HepG2 (cell line): ENCODE measurements at regions not wholly inside any gene's neighbourhood (a gene's known extent, or its start where the extent isn't known, plus 50 kb on each side); places are given as distances from the start of the nearest gene placed in this dataset.

Experiments used
- ATAC-seq: fragments of 200-7000 bp; cut with Tn5 transposase; 3 replicates; pipeline ENCODE4 v1.9.1; 2020; ENCODE audit warnings: mild to moderate bottlenecking, moderate library complexity
- BruUV-seq: library from RNA; stranded (reverse); fragments of 400-500 nt; replicated peaks from 2 replicates; lab custom pipeline; 2021; lab: Mats Ljungman, UMichigan
- CTCF ChIA-PET: fragments of 300-600 bp; formaldehyde crosslinking; extraction: SDS; loops from one replicate; lab custom pipeline; 2021; ENCODE audit warnings: low total read pairs, inconsistent platforms, low intra/inter-chr PET ratio; lab: Yijun Ruan, JAX
- POLR2A ChIA-PET: fragments of 350-600 bp; sonication (Branson Sonifier 250); formaldehyde crosslinking; loops from one replicate; lab custom pipeline; 2020; ENCODE audit warnings: antibody characterized with exemption, inconsistent platforms; lab: Yijun Ruan, JAX
- DNase-seq: peaks from one replicate; pipeline ENCODE4 v3.0.0-alpha.2; 2015; ENCODE audit warnings: low spot score
- FAIRE-seq: peaks from 3 replicates; lab custom pipeline; 2011; peaks lifted over from hg19 to GRCh38; lab: Jason Lieb, UNC
- H2AFZ ChIP-seq: one replicate; pipeline ENCODE4 v1.6.1; 2011; ENCODE audit warnings: low read length, inconsistent platforms
- H3K27ac ChIP-seq: fragments of 300-600 bp; 3 replicates; pipeline ENCODE4 v1.8.0; 2011; ENCODE audit warnings: mixed run types, mild to moderate bottlenecking, mixed read lengths, low read length, inconsistent platforms; ENCODE audit not compliant: insufficient read depth; ENCODE audit errors: extremely low read length
- H3K27me3 ChIP-seq, 2 experiments: fragments of 200-600 bp in 1 of 2; 2 replicates in 1 of 2; 3 replicates in 1 of 2; pipeline versions ENCODE4 v1.6.0 to v1.8.0; 2011; ENCODE audit warnings: low read length in 2 of 2, mild to moderate bottlenecking in 2 of 2, moderate library complexity in 2 of 2, inconsistent platforms in 1 of 2; ENCODE audit not compliant: insufficient read depth in 2 of 2, control insufficient read depth in 1 of 2
- H3K36me3 ChIP-seq, 2 experiments: fragments of 200-600 bp in 1 of 2; replicated peaks in 1 of 2; 2 replicates in 1 of 2; 3 replicates in 1 of 2; pipeline versions ENCODE4 v1.5.1 to v1.8.0; 2011; ENCODE audit warnings: low read length in 2 of 2, inconsistent platforms in 1 of 2; ENCODE audit not compliant: insufficient read depth in 2 of 2, control insufficient read depth in 1 of 2
- H3K4me1 ChIP-seq: 2 replicates; pipeline ENCODE4 v1.5.1; 2012; ENCODE audit warnings: low read length, inconsistent platforms; ENCODE audit not compliant: insufficient read depth
- H3K4me2 ChIP-seq: 2 replicates; pipeline ENCODE4 v1.6.0; 2011; ENCODE audit warnings: low read depth, low read length, inconsistent platforms
- H3K4me3 ChIP-seq, 3 experiments: fragments of 200-600 bp in 1 of 3; sonication (generic), shearing (Covaris generic) in 1 of 3; replicated peaks in 1 of 3; 2 replicates each; pipeline ENCODE4 v1.5.1; 2011 to 2016; ENCODE audit warnings: low read length in 3 of 3, inconsistent platforms in 2 of 3, low read depth in 2 of 3, mild to moderate bottlenecking in 2 of 3, control low read depth in 1 of 3, mixed read lengths in 1 of 3; ENCODE audit not compliant: insufficient read depth in 1 of 3
- H3K79me2 ChIP-seq: one replicate; pipeline ENCODE4 v1.6.1; 2011; ENCODE audit warnings: low read length, inconsistent platforms; ENCODE audit not compliant: insufficient read depth
- H3K9ac ChIP-seq: 2 replicates; pipeline ENCODE4 v1.6.0; 2011; ENCODE audit warnings: mild to moderate bottlenecking, low read depth, low read length, inconsistent platforms; ENCODE audit not compliant: insufficient read depth
- H3K9me3 ChIP-seq: 2 replicates; pipeline ENCODE4 v1.5.1; 2012; ENCODE audit warnings: mild to moderate bottlenecking, low read length
- H4K20me1 ChIP-seq: 2 replicates; pipeline ENCODE4 v1.6.0; 2011; ENCODE audit warnings: inconsistent platforms, mild to moderate bottlenecking, low read length, moderate library complexity; ENCODE audit not compliant: insufficient read depth
- ETV6 ChIP-seq: sonication (generic); formaldehyde crosslinking; conservative IDR thresholded peaks from 2 replicates; pipeline ENCODE4 v1.4.0; 2020; ENCODE audit warnings: missing genetic modification reagents
- GATAD2A ChIP-seq: IDR thresholded peaks from 2 replicates; pipeline ENCODE4 v1.6.1; 2016
- HMG20B ChIP-seq: conservative IDR thresholded peaks from 2 replicates; pipeline ENCODE4 v1.6.1; 2016; ENCODE audit warnings: missing genetic modification reagents, missing compliant biosample characterization
- NFKBIZ ChIP-seq: IDR thresholded peaks from 2 replicates; pipeline ENCODE4 v1.6.1; 2018; ENCODE audit warnings: missing genetic modification reagents, missing compliant biosample characterization
- NRL ChIP-seq: sonication (generic); formaldehyde crosslinking; IDR thresholded peaks from 2 replicates; pipeline ENCODE4 v1.5.0; 2020; ENCODE audit warnings: missing genetic modification reagents, mild to moderate bottlenecking, moderate library complexity, borderline replicate concordance
- PCBP1 ChIP-seq: fragments of 200-400 bp; formaldehyde crosslinking; IDR thresholded peaks from 2 replicates; pipeline ENCODE4 v1.6.1; 2017; ENCODE audit warnings: mild to moderate bottlenecking, low read depth, low read length, borderline replicate concordance
- PTBP1 ChIP-seq: fragments of 200-400 bp; formaldehyde crosslinking; IDR thresholded peaks from 2 replicates; pipeline ENCODE4 v1.6.1; 2018; ENCODE audit warnings: low read length, low read depth; ENCODE audit not compliant: poor library complexity, severe bottlenecking
- ZNF34 ChIP-seq: sonication (generic); formaldehyde crosslinking; IDR thresholded peaks from 2 replicates; pipeline ENCODE4 v1.4.0; 2020; ENCODE audit warnings: mild to moderate bottlenecking, missing genetic modification reagents, borderline replicate concordance
- ZNF558 ChIP-seq: sonication (generic); formaldehyde crosslinking; IDR thresholded peaks from 2 replicates; pipeline ENCODE4 v1.9.0; 2022; ENCODE audit warnings: mild to moderate bottlenecking, missing genetic modification reagents, borderline replicate concordance
- ZNF761 ChIP-seq: sonication (generic); formaldehyde crosslinking; conservative IDR thresholded peaks from 2 replicates; pipeline ENCODE4 v1.4.0; 2020; ENCODE audit warnings: mild to moderate bottlenecking, missing genetic modification reagents
- ZSCAN20 ChIP-seq: sonication (generic); formaldehyde crosslinking; IDR thresholded peaks from 2 replicates; pipeline ENCODE4 v1.4.0; 2020; ENCODE audit warnings: missing genetic modification reagents, mild to moderate bottlenecking, borderline replicate concordance
- WGBS: methylation state at CpG from one replicate; pipeline ENCODE4 v1.1.6; 2017; ENCODE audit warnings: low lambda C conversion rate; 5-methylcytosine and 5-hydroxymethylcytosine counted together
- in situ Hi-C: cut with HindIII; loops from 2 replicates; pipeline ENCODE4 v1.10.0; 2017; ENCODE audit warnings: low pct_unique_long_range_greater_than_20kb; ENCODE audit not compliant: extremely low pct_ligation_motif_present
- intact Hi-C: fragments of 100-400 bp; cut with micrococcal nuclease; formaldehyde crosslinking; loops from one replicate; pipeline ENCODE4 v1.10.0; 2022; ENCODE audit not compliant: unreplicated experiment
- TF ChIP-seq, protein P1 (sequence below): sonication (generic); formaldehyde crosslinking; IDR thresholded peaks from 2 replicates; pipeline ENCODE4 v1.5.1; 2020; ENCODE audit warnings: mild to moderate bottlenecking, moderate library complexity, missing genetic modification reagents

GRCh38 chr4:102163404-102164140 lies 181.7 kb downstream of the SLC39A8 start:
- POLR2A ChIA-PET, result no interaction called here
- no peak overlapping the region for H3K9ac ChIP-seq
- no peaks in the 10 kb centered on the region for H3K4me1 ChIP-seq
- no peaks in the 10 kb centered on the region for H3K36me3 ChIP-seq
- CTCF ChIA-PET, result no interaction called here
- no peaks in the 10 kb centered on the region for H4K20me1 ChIP-seq
- BruUV-seq, result no TSS peak
- in situ Hi-C loops (no loop called here), intact Hi-C loops (no loop called here)
- ATAC-seq, result no peak
- WGBS, result 17% methylated on average over 4 of the region's 4 CpGs
- FAIRE-seq, result no peak
- no peak overlapping the region for H3K4me2 ChIP-seq
- no peak overlapping the region for H2AFZ ChIP-seq
- H3K27me3 ChIP-seq, result no peaks in the 10 kb centered on the region
- no peak overlapping the region for H3K27ac ChIP-seq
- TF ChIP-seq ZNF34 (CRISPR knock-in tag), result no peak
- no peak for TF ChIP-seq ZSCAN20
- no peak for TF ChIP-seq PTBP1
- no peak for TF ChIP-seq ZNF761 (CRISPR knock-in tag)
- no peak for TF ChIP-seq GATAD2A
- H3K4me3 ChIP-seq, result no peak overlapping the region
- H3K9me3 ChIP-seq, result no peaks in the 10 kb centered on the region
- H3K79me2 ChIP-seq, result no peaks in the 10 kb centered on the region
- DNase-seq, result no peak

- TF ChIP-seq HMG20B (no peak), NFKBIZ (CRISPR knock-in tag) (no peak), ZNF34 (CRISPR knock-in tag) (no peak), ETV6 (no peak), PCBP1 (no peak), ZNF558 (no peak), NRL (CRISPR knock-in tag) (no peak)
- TF ChIP-seq, protein P1, sequence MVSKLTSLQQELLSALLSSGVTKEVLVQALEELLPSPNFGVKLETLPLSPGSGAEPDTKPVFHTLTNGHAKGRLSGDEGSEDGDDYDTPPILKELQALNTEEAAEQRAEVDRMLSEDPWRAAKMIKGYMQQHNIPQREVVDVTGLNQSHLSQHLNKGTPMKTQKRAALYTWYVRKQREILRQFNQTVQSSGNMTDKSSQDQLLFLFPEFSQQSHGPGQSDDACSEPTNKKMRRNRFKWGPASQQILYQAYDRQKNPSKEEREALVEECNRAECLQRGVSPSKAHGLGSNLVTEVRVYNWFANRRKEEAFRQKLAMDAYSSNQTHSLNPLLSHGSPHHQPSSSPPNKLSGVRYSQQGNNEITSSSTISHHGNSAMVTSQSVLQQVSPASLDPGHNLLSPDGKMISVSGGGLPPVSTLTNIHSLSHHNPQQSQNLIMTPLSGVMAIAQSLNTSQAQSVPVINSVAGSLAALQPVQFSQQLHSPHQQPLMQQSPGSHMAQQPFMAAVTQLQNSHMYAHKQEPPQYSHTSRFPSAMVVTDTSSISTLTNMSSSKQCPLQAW, result no peak
Measured at GRCh38 chr4:102157984-102158383, 187.3 kb downstream of the SLC39A8 start.

More at GRCh38 chr4:102157984-102158383, 187.3 kb downstream of the SLC39A8 start:
- in situ Hi-C loops (no loop called here), intact Hi-C loops (no loop called here)
- no peak overlapping the region for H3K27ac ChIP-seq
- H3K9ac ChIP-seq, result no peak overlapping the region
- 33% methylated on average over 6 of the region's 6 CpGs for WGBS
- H3K9me3 ChIP-seq, result no peaks in the 10 kb centered on the region
- FAIRE-seq (no peak), ATAC-seq (no peak), DNase-seq (no peak)
- no peaks in the 10 kb centered on the region for H3K4me1 ChIP-seq
- ChIA-PET CTCF (no interaction called here), POLR2A (no interaction called here)
- no TSS peak for BruUV-seq
- no peak overlapping the region for H3K4me2 ChIP-seq
- H4K20me1 ChIP-seq, result no peaks in the 10 kb centered on the region
- no peaks in the 10 kb centered on the region for H3K79me2 ChIP-seq
- no peaks in the 10 kb centered on the region for H3K36me3 ChIP-seq
- H3K27me3 ChIP-seq, result no peaks in the 10 kb centered on the region
- H2AFZ ChIP-seq, result no peak overlapping the region
- H3K4me3 ChIP-seq, result no peak overlapping the region
